ENCODE measurements at regions not wholly inside any gene's neighbourhood (a gene's known extent, or its start where the extent isn't known, plus 50 kb on each side); places are given as distances from the start of the nearest gene placed in this dataset.

- DNase-seq (ENCODE audit: low spot score): no peak
- in situ Hi-C loops (cut with MboI; ENCODE audit: low pct_unique_long_range_greater_than_20kb, low sequenced_read_pairs, unreplicated experiment): no loop called here
These were observed 206.5 kb upstream of the TCF4 start for GRCh38 chr18:55794288-55795052.

GRCh38 chr18:55790296-55790695, 202.3 kb upstream of the TCF4 start:
- in situ Hi-C loops (cut with MboI; ENCODE audit: low pct_unique_long_range_greater_than_20kb, low sequenced_read_pairs, unreplicated experiment): no loop called here
- DNase-seq (ENCODE audit: low spot score): no peak
- TF ChIP-seq CTCF (IDR thresholded peaks at IDR 0.05; ENCODE audit: extremely low read depth, insufficient read depth, missing control alignments): no peak

More at GRCh38 chr18:55794288-55795052, 206.5 kb upstream of the TCF4 start:
- no peak for TF ChIP-seq CTCF (IDR thresholded peaks at IDR 0.05; ENCODE audit: extremely low read depth, insufficient read depth, missing control alignments)

- no peak for DNase-seq (ENCODE audit: low spot score)
- in situ Hi-C loops (cut with MboI; ENCODE audit: low pct_unique_long_range_greater_than_20kb, low sequenced_read_pairs, unreplicated experiment): no loop called here
- no peak for TF ChIP-seq CTCF (IDR thresholded peaks at IDR 0.05; ENCODE audit: extremely low read depth, insufficient read depth, missing control alignments)
These were observed 199.6 kb upstream of the TCF4 start for GRCh38 chr18:55787536-55788073.

GRCh38 chr18:55786651-55787272, 198.8 kb upstream of the TCF4 start:
- in situ Hi-C loops (cut with MboI; ENCODE audit: low pct_unique_long_range_greater_than_20kb, low sequenced_read_pairs, unreplicated experiment): no loop called here
- no peak for DNase-seq (ENCODE audit: low spot score)
- no peak for TF ChIP-seq CTCF (IDR thresholded peaks at IDR 0.05; ENCODE audit: extremely low read depth, insufficient read depth, missing control alignments)

GRCh38 chr18:55783921-55784320, 195.9 kb upstream of the TCF4 start:
- in situ Hi-C loops (cut with MboI; ENCODE audit: low pct_unique_long_range_greater_than_20kb, low sequenced_read_pairs, unreplicated experiment): no loop called here
- no peak for DNase-seq (ENCODE audit: low spot score)
- TF ChIP-seq CTCF (IDR thresholded peaks at IDR 0.05; ENCODE audit: extremely low read depth, insufficient read depth, missing control alignments): no peak

GRCh38 chr18:55781481-55781957, 193.5 kb upstream of the TCF4 start:
- no peak for DNase-seq (ENCODE audit: low spot score)
- in situ Hi-C loops (cut with MboI; ENCODE audit: low pct_unique_long_range_greater_than_20kb, low sequenced_read_pairs, unreplicated experiment): no loop called here

More at GRCh38 chr18:55781481-55781957, 193.5 kb upstream of the TCF4 start:
- peak; percentile 1 for TF ChIP-seq CTCF (IDR thresholded peaks at IDR 0.05; ENCODE audit: extremely low read depth, insufficient read depth, missing control alignments)
